ENCODE measurements at regions not wholly inside any gene's neighbourhood (a gene's known extent, or its start where the extent isn't known, plus 50 kb on each side); places are given as distances from the start of the nearest gene placed in this dataset.
"Not testable (repeated sequence)": the region's sequence is repeated elsewhere in the genome, so short reads cannot be mapped to it uniquely, and the experiment has no call there.

GRCh38 chr6:166708460-166708859 lies 81.4 kb upstream of the RPS6KA2 start:
- in situ Hi-C loops (cut with MboI; ENCODE audit: low pct_unique_long_range_greater_than_20kb, low sequenced_read_pairs, unreplicated experiment) = no loop called here
- no peak for TF ChIP-seq CTCF (IDR thresholded peaks at IDR 0.05; ENCODE audit: extremely low read depth, insufficient read depth, missing control alignments)
- no peak for DNase-seq (ENCODE audit: low spot score)

DNA sequence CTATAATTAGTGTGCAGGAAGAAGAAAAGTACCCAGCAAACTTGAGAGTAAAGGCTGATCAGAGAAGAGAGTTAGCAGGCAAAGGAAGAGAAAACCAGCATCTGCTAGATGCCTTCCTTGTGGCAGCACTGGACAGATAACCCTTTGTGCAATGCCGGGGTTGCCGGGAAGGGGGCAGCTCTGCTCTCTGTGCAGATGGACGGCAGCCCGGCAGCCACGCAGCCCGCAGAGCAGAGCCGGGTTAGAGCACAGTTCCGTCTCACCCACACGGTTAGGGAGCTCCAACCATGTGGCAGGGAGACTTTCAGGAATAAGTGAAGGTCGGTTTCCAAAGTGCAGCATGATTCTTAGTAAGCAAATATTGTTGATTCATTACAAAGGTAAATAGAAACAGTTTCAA lies 80.0 kb upstream of the RPS6KA2 start:
- peak; percentile 50 for DNase-seq (ENCODE audit: low spot score)
- in situ Hi-C loops (cut with MboI; ENCODE audit: low pct_unique_long_range_greater_than_20kb, low sequenced_read_pairs, unreplicated experiment) = no loop called here
- TF ChIP-seq CTCF (IDR thresholded peaks at IDR 0.05; ENCODE audit: extremely low read depth, insufficient read depth, missing control alignments) = peak; percentile 53

DNA sequence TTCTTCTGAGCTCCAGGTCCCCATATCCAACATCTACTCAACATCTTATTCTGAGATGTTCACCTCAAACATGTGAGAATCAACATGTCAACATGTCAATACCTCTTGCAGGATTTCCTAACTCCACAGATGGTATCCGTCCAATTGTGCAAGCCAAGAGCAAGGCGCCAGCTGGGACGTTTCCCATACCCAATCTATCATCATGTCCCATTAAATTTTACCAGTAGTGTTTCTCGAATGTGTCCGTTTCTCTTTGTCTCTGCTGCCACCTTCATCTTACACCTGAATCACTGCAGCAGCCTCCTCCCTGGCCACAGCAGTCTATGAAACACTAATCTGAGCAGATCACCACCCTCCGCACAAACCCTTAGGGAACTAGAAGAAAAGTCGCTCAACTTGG lies 78.0 kb upstream of the RPS6KA2 start:
- TF ChIP-seq CTCF (IDR thresholded peaks at IDR 0.05; ENCODE audit: extremely low read depth, insufficient read depth, missing control alignments) = no peak
- no peak for DNase-seq (ENCODE audit: low spot score)
- in situ Hi-C loops (cut with MboI; ENCODE audit: low pct_unique_long_range_greater_than_20kb, low sequenced_read_pairs, unreplicated experiment) = no loop called here

- in situ Hi-C loops (cut with MboI; ENCODE audit: low pct_unique_long_range_greater_than_20kb, low sequenced_read_pairs, unreplicated experiment) = no loop called here
- no peak for DNase-seq (ENCODE audit: low spot score)
- no peak for TF ChIP-seq CTCF (IDR thresholded peaks at IDR 0.05; ENCODE audit: extremely low read depth, insufficient read depth, missing control alignments)
Measured at GRCh38 chr6:166704171-166704570, 77.1 kb upstream of the RPS6KA2 start.

- no peak for DNase-seq (ENCODE audit: low spot score)
- TF ChIP-seq CTCF (IDR thresholded peaks at IDR 0.05; ENCODE audit: extremely low read depth, insufficient read depth, missing control alignments) = no peak
- in situ Hi-C loops (cut with MboI; ENCODE audit: low pct_unique_long_range_greater_than_20kb, low sequenced_read_pairs, unreplicated experiment) = no loop called here
Measured at GRCh38 chr6:166703149-166703710, 76.2 kb upstream of the RPS6KA2 start.

DNA sequence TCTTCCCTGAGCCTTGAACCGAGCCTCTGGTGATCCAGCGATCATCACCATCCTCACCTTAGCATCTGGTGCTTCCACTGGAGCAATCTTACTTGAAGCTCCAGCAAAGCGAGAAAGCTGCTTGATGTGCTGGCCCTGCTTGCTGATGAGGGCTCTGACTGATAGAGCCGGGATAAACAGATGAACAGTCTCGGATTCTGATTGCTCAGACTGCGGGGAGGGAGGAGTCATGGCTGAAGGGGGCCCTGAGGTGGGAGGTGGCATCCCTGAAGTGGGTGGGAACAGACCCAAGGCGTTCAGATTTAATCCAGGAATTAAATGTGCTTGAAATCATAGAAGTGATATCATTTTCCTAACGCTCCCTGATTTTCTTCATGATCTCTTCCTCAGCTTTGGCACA lies 74.4 kb upstream of the RPS6KA2 start:
- DNase-seq (ENCODE audit: low spot score); in situ Hi-C loops (cut with MboI; ENCODE audit: low pct_unique_long_range_greater_than_20kb, low sequenced_read_pairs, unreplicated experiment): not testable (repeated sequence)

GRCh38 chr6:166700871-166701270 lies 73.8 kb upstream of the RPS6KA2 start:
- DNase-seq (ENCODE audit: low spot score); in situ Hi-C loops (cut with MboI; ENCODE audit: low pct_unique_long_range_greater_than_20kb, low sequenced_read_pairs, unreplicated experiment): not testable (repeated sequence)

GRCh38 chr6:166697113-166697512 lies 70.1 kb upstream of the RPS6KA2 start:
- TF ChIP-seq CTCF (IDR thresholded peaks at IDR 0.05; ENCODE audit: extremely low read depth, insufficient read depth, missing control alignments) = no peak
- DNase-seq (ENCODE audit: low spot score) = no peak
- in situ Hi-C loops (cut with MboI; ENCODE audit: low pct_unique_long_range_greater_than_20kb, low sequenced_read_pairs, unreplicated experiment) = no loop called here

Measured in GM13977 (cell line).